ENCODE measurements at regions not wholly inside any gene's neighbourhood (a gene's known extent, or its start where the extent isn't known, plus 50 kb on each side); places are given as distances from the start of the nearest gene placed in this dataset.
"Not testable (repeated sequence)": the region's sequence is repeated elsewhere in the genome, so short reads cannot be mapped to it uniquely, and the experiment has no call there.

- no peak for DNase-seq
These were observed 718.7 kb upstream of the SGO1 start for GRCh38 chr3:20904671-20905070.

- DNase-seq, result no peak
These were observed 713.0 kb upstream of the SGO1 start for GRCh38 chr3:20898962-20899361.

GRCh38 chr3:20890111-20890519 lies 704.1 kb upstream of the SGO1 start:
- DNase-seq, result no peak

- no peak for DNase-seq
These were observed 692.7 kb upstream of the SGO1 start for GRCh38 chr3:20878691-20879090.

- no peak for DNase-seq
These were observed 687.2 kb upstream of the SGO1 start for GRCh38 chr3:20873235-20873634.

- no peak for DNase-seq
These were observed 684.3 kb upstream of the SGO1 start for GRCh38 chr3:20870106-20870899.

GRCh38 chr3:20865803-20866202 lies 679.8 kb upstream of the SGO1 start:
- DNase-seq, result no peak

- no peak for DNase-seq
These were observed 675.4 kb upstream of the SGO1 start for GRCh38 chr3:20861454-20861853.

- no peak for DNase-seq
These were observed 671.6 kb upstream of the SGO1 start for GRCh38 chr3:20857636-20858035.

GRCh38 chr3:20853890-20854289 lies 667.9 kb upstream of the SGO1 start:
- no peak for DNase-seq

GRCh38 chr3:20852712-20853111 lies 666.7 kb upstream of the SGO1 start:
- no peak for DNase-seq

GRCh38 chr3:20849975-20850374 lies 664.0 kb upstream of the SGO1 start:
- no peak for DNase-seq

GRCh38 chr3:20846832-20847231 lies 660.8 kb upstream of the SGO1 start:
- DNase-seq, result peak; percentile 41 to 56

- peak; percentile 92 to 93 for DNase-seq
These were observed 660.1 kb upstream of the SGO1 start for GRCh38 chr3:20846066-20846465.

GRCh38 chr3:20844851-20845250 lies 658.8 kb upstream of the SGO1 start:
- DNase-seq, result no peak

- DNase-seq, result no peak
These were observed 656.8 kb upstream of the SGO1 start for GRCh38 chr3:20842594-20843436.

GRCh38 chr3:20842002-20842401 lies 656.0 kb upstream of the SGO1 start:
- DNase-seq, result no peak

- no peak for DNase-seq
These were observed 651.8 kb upstream of the SGO1 start for GRCh38 chr3:20837676-20838302.

- DNase-seq, result no peak
These were observed 650.8 kb upstream of the SGO1 start for GRCh38 chr3:20836801-20837200.

GRCh38 chr3:20832963-20833362 lies 647.0 kb upstream of the SGO1 start:
- DNase-seq, result no peak

- no peak for DNase-seq
These were observed 636.2 kb upstream of the SGO1 start for GRCh38 chr3:20822251-20822650.

- not testable (repeated sequence) for DNase-seq
These were observed 634.9 kb upstream of the SGO1 start for GRCh38 chr3:20820872-20821271.

GRCh38 chr3:20811631-20812030 lies 625.6 kb upstream of the SGO1 start:
- no peak for DNase-seq

- DNase-seq, result no peak
These were observed 625.0 kb upstream of the SGO1 start for GRCh38 chr3:20811006-20811405.

Data from cerebellar nuclear complex (tissue), 1 donor.